ENCODE measurements at regions not wholly inside any gene's neighbourhood (a gene's known extent, or its start where the extent isn't known, plus 50 kb on each side); places are given as distances from the start of the nearest gene placed in this dataset.

- in situ Hi-C loops (cut with MboI; ENCODE audit: low sequenced_read_pairs, unreplicated experiment): no loop called here
- no peak for DNase-seq (ENCODE audit: low spot score)
- no peak for TF ChIP-seq CTCF (IDR thresholded peaks at IDR 0.05; ENCODE audit: borderline replicate concordance, control extremely low read depth, extremely low read depth, insufficient read depth, missing control alignments)
Observed at GRCh38 chr12:110992909-110993308, 72.5 kb upstream of the MYL2 start.

GRCh38 chr12:110983811-110984210, 63.4 kb upstream of the MYL2 start:
- no peak for TF ChIP-seq CTCF (IDR thresholded peaks at IDR 0.05; ENCODE audit: borderline replicate concordance, control extremely low read depth, extremely low read depth, insufficient read depth, missing control alignments)
- DNase-seq (ENCODE audit: low spot score): no peak
- in situ Hi-C loops (cut with MboI; ENCODE audit: low sequenced_read_pairs, unreplicated experiment): no loop called here

DNA sequence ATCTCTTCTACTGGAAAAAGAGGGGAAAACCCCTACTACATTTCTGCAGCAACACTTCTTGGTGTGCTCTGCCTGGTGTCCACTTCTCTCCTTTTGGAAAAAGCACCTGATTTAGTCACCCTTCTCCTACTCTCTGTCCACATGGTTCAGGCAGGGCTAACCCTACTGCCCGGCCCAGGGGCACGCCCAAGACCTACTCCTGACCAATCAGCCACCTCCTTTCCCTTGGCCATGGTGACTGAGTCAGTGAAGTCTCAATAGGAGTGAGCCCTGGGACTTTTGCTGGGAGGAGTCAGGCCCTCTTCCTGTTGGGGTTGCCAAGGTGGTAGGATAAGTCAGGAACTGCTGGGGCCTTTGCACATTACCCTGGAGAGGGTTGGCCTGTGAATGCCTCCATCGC, 52.5 kb upstream of the MYL2 start:
- DNase-seq (ENCODE audit: low spot score): no peak
- TF ChIP-seq CTCF (IDR thresholded peaks at IDR 0.05; ENCODE audit: borderline replicate concordance, control extremely low read depth, extremely low read depth, insufficient read depth, missing control alignments): no peak
- in situ Hi-C loops (cut with MboI; ENCODE audit: low sequenced_read_pairs, unreplicated experiment): no loop called here

DNA sequence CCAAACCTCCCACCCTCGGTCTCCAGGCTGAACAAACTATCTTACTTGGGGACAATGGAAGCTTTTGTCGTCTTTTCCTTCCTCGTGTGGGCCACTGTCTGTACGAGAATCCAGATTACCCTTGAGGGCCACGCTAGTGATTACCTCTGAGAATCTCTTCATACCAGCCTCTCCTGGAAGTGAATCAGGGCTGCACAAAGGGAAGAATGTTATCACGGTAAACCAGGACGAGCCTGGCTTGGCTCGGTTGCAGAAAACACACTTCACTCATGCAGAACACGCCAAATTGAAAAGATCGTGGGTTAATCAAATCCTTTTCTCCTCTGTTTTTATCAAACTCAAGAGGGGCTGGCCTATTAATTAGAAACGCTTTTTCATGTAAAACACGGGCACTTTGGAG, 51.6 kb upstream of the MYL2 start:
- no peak for TF ChIP-seq CTCF (IDR thresholded peaks at IDR 0.05; ENCODE audit: borderline replicate concordance, control extremely low read depth, extremely low read depth, insufficient read depth, missing control alignments)
- in situ Hi-C loops (cut with MboI; ENCODE audit: low sequenced_read_pairs, unreplicated experiment): no loop called here
- DNase-seq (ENCODE audit: low spot score): no peak

DNA sequence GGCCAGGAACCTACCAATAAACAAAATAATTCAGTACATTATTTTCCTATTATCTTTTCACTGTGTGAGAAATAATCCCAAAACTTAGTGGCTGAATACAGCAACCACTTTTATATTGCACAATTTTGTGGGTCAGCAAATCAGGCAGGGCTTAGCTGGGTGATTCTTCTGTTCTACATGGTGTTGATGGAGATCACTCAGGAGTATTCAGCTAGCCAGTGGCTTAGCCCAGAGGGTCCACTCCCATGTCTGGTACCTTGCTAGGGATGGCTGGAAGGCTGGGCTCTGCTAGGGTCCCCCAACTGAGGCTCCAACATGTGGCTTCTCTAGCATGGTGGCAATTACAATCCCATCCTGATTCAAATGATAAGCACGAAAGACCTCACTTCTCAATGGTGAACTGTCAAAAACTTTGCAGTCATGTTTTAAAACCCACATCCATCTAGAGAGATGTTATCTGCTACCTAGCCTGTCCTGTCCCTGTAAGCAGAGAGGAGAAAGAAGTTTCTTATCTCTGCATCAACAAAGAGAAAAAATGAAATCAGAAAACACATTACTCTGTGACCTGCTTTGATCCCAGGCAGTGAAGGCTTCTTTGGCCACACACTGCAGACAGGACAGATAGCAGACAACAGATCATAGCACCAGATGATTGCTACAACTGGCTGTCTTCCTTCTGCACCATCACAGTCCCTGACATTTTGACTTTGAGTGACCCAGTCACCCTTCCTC, 51.0 kb upstream of the MYL2 start:
- no peak for TF ChIP-seq CTCF (IDR thresholded peaks at IDR 0.05; ENCODE audit: borderline replicate concordance, control extremely low read depth, extremely low read depth, insufficient read depth, missing control alignments)
- in situ Hi-C loops (cut with MboI; ENCODE audit: low sequenced_read_pairs, unreplicated experiment): no loop called here
- DNase-seq (ENCODE audit: low spot score): no peak

Data from GM13976 (cell line).